H1 (cell line): ENCODE measurements at regions not wholly inside any gene's neighbourhood (a gene's known extent, or its start where the extent isn't known, plus 50 kb on each side); places are given as distances from the start of the nearest gene placed in this dataset.

Experiments
- CTCF ChIA-PET: fragments of 300-600 bp; sonication (Branson Sonifier 250); formaldehyde crosslinking; loops from one replicate; lab custom pipeline; 2021; ENCODE audit not compliant: partially characterized antibody; lab: Charles Lee
- POLR2A ChIA-PET: fragments of 300-600 bp; sonication (Branson Sonifier 250); formaldehyde crosslinking; loops from one replicate; lab custom pipeline; 2021; ENCODE audit warnings: inconsistent platforms; ENCODE audit not compliant: partially characterized antibody; lab: Charles Lee
- DNase-seq, 2 experiments: peaks; one replicate each; pipeline versions ENCODE4 v3.0.0 to v3.0.0-alpha.2; 2010 to 2022; ENCODE audit warnings: low spot score in 2 of 2, low read depth in 1 of 2, mixed read lengths in 1 of 2
- FAIRE-seq: peaks from 2 replicates; lab custom pipeline; 2011; peaks lifted over from hg19 to GRCh38; lab: Jason Lieb, UNC
- H2AFZ ChIP-seq: 2 replicates; pipeline ENCODE4 v1.8.1; 2012; ENCODE audit warnings: low read length, inconsistent platforms
- H2AK5ac ChIP-seq: 2 replicates; pipeline ENCODE4 v1.6.1; 2013; ENCODE audit warnings: low read depth, low read length
- H2BK120ac ChIP-seq: replicated peaks from 2 replicates; pipeline ENCODE3; 2013; ENCODE audit warnings: low read depth, low read length, inconsistent platforms
- H2BK12ac ChIP-seq: 2 replicates; pipeline ENCODE4 v1.6.1; 2013; ENCODE audit warnings: low read depth, low read length
- H2BK15ac ChIP-seq: 2 replicates; pipeline ENCODE4 v1.6.1; 2013; ENCODE audit warnings: low read length
- H2BK20ac ChIP-seq: 2 replicates; pipeline ENCODE4 v1.6.1; 2013; ENCODE audit warnings: low read length
- H2BK5ac ChIP-seq: 2 replicates; pipeline ENCODE4 v1.6.1; 2013; ENCODE audit warnings: low read depth, low read length
- H3K14ac ChIP-seq: 2 replicates; pipeline ENCODE4 v1.6.1; 2013; ENCODE audit warnings: inconsistent platforms; ENCODE audit not compliant: insufficient read length
- H3K18ac ChIP-seq: 2 replicates; pipeline ENCODE4 v1.6.1; 2013; ENCODE audit warnings: low read length; ENCODE audit errors: extremely low read depth
- H3K23ac ChIP-seq: 2 replicates; pipeline ENCODE4 v1.6.1; 2013; ENCODE audit warnings: inconsistent platforms; ENCODE audit not compliant: insufficient read length
- H3K23me2 ChIP-seq: 2 replicates; pipeline ENCODE4 v1.6.1; 2013; ENCODE audit warnings: low read depth, low read length
- H3K27ac ChIP-seq: 2 replicates; pipeline ENCODE4 v1.6.1; 2011; ENCODE audit warnings: low read depth, low read length, inconsistent platforms
- H3K27me3 ChIP-seq, 4 experiments: replicated peaks in 1 of 4; 1 replicate in 1 of 4; 2 replicates in 3 of 4; pipeline versions ENCODE4 v1.6.1 to v1.8.1; 2011 to 2013; ENCODE audit warnings: low read length in 3 of 4, mild to moderate bottlenecking in 3 of 4, inconsistent platforms in 2 of 4, mixed read lengths in 2 of 4, moderate library complexity in 1 of 4; ENCODE audit not compliant: control insufficient read depth in 3 of 4, insufficient read depth in 3 of 4; ENCODE audit errors: extremely low read depth in 1 of 4
- H3K36me3 ChIP-seq, 4 experiments: 2 replicates each; pipeline versions ENCODE4 v1.6.1 to v1.8.1; 2011 to 2013; ENCODE audit warnings: mild to moderate bottlenecking in 4 of 4, low read length in 3 of 4, moderate library complexity in 2 of 4, control low read depth in 1 of 4, inconsistent platforms in 1 of 4; ENCODE audit not compliant: insufficient read depth in 4 of 4, control insufficient read depth in 2 of 4
- H3K4ac ChIP-seq: replicated peaks from 2 replicates; pipeline ENCODE3; 2013; ENCODE audit warnings: low read length, low read depth, mixed read lengths, inconsistent platforms; ENCODE audit not compliant: insufficient read length
- H3K4me1 ChIP-seq, 4 experiments: replicated peaks in 1 of 4; 1 replicate in 1 of 4; 2 replicates in 3 of 4; pipeline versions ENCODE4 v1.6.1 to v1.8.1; 2011 to 2013; ENCODE audit warnings: low read length in 3 of 4, inconsistent platforms in 2 of 4, mixed read lengths in 1 of 4; ENCODE audit not compliant: insufficient read depth in 4 of 4, control insufficient read depth in 3 of 4
- H3K4me2 ChIP-seq, 2 experiments: 2 replicates each; pipeline versions ENCODE4 v1.6.1 to v1.8.1; 2011 to 2013; ENCODE audit warnings: low read depth in 2 of 2, low read length in 2 of 2, control low read depth in 1 of 2, inconsistent platforms in 1 of 2, mild to moderate bottlenecking in 1 of 2; ENCODE audit not compliant: insufficient read depth in 1 of 2
- H3K4me3 ChIP-seq, 4 experiments: fragments of 200-600, 300-600 bp in 1 of 4; sonication (generic), shearing (Covaris generic), sonication (Bioruptor Twin) in 1 of 4; 2 replicates each; pipeline versions ENCODE4 v1.5.1 to v1.8.1; 2011 to 2016; ENCODE audit warnings: low read length in 4 of 4, low read depth in 3 of 4, control low read depth in 2 of 4, inconsistent platforms in 2 of 4, mild to moderate bottlenecking in 2 of 4, mixed read lengths in 1 of 4, moderate library complexity in 1 of 4; ENCODE audit not compliant: insufficient read depth in 2 of 4; ENCODE audit errors: extremely low read depth in 1 of 4
- H3K56ac ChIP-seq: replicated peaks from 2 replicates; pipeline ENCODE3; 2013; ENCODE audit warnings: low read depth, mild to moderate bottlenecking, mixed read lengths, low read length, inconsistent platforms; ENCODE audit not compliant: insufficient read length
- H3K79me1 ChIP-seq: 2 replicates; pipeline ENCODE4 v1.6.1; 2013; ENCODE audit warnings: low read depth, low read length, control low read depth
- H3K79me2 ChIP-seq, 2 experiments: 2 replicates each; pipeline versions ENCODE4 v1.6.1 to v1.8.1; 2012 to 2013; ENCODE audit warnings: low read length in 2 of 2, mild to moderate bottlenecking in 2 of 2, inconsistent platforms in 1 of 2; ENCODE audit not compliant: insufficient read depth in 2 of 2, control insufficient read depth in 1 of 2
- H3K9ac ChIP-seq, 4 experiments: replicated peaks in 1 of 4; 1 replicate in 1 of 4; 2 replicates in 3 of 4; pipeline versions ENCODE4 v1.6.1 to v1.8.1; 2011 to 2013; ENCODE audit warnings: low read depth in 3 of 4, low read length in 3 of 4, control low read depth in 2 of 4, mild to moderate bottlenecking in 2 of 4, moderate library complexity in 2 of 4, inconsistent platforms in 1 of 4; ENCODE audit errors: extremely low read depth in 1 of 4
- H3K9me3 ChIP-seq, 2 experiments: 2 replicates each; pipeline versions ENCODE4 v1.6.1 to v1.8.1; 2012 to 2013; ENCODE audit warnings: mild to moderate bottlenecking in 2 of 2, moderate library complexity in 2 of 2, control low read depth in 1 of 2, inconsistent platforms in 1 of 2, low read depth in 1 of 2, low read length in 1 of 2, mixed read lengths in 1 of 2; ENCODE audit not compliant: insufficient read depth in 2 of 2
- H4K20me1 ChIP-seq, 2 experiments: replicated peaks in 1 of 2; 2 replicates each; pipeline versions ENCODE3 to v1.8.1; 2011 to 2013; ENCODE audit warnings: inconsistent platforms in 2 of 2, low read length in 2 of 2, mild to moderate bottlenecking in 1 of 2; ENCODE audit not compliant: insufficient read depth in 2 of 2, control insufficient read depth in 1 of 2
- H4K5ac ChIP-seq: 2 replicates; pipeline ENCODE4 v1.6.1; 2013; ENCODE audit warnings: low read length, low read depth, mixed read lengths, inconsistent platforms; ENCODE audit not compliant: insufficient read length
- H4K8ac ChIP-seq: 2 replicates; pipeline ENCODE4 v1.8.0; 2013; ENCODE audit warnings: mild to moderate bottlenecking, moderate library complexity, low read length, inconsistent platforms; ENCODE audit not compliant: insufficient read depth; ENCODE audit errors: extremely low read depth
- H4K91ac ChIP-seq: replicated peaks from 2 replicates; pipeline ENCODE3; 2013; ENCODE audit warnings: low read length, mixed read lengths, inconsistent platforms; ENCODE audit not compliant: insufficient read length
- CBX8 ChIP-seq: fragments of 300-800, 300-1000 bp; sonication (generic); IDR thresholded peaks from 2 replicates; pipeline ENCODE4 v1.7.1; 2016; ENCODE audit warnings: low read depth, low read length, borderline replicate concordance
- CREB1 ChIP-seq: IDR thresholded peaks from 2 replicates; pipeline ENCODE4 v1.6.1; 2012; ENCODE audit warnings: inconsistent platforms
- CTBP2 ChIP-seq: IDR thresholded peaks from 2 replicates; pipeline ENCODE4 v1.7.0; 2011; ENCODE audit warnings: borderline replicate concordance, mild to moderate bottlenecking, moderate library complexity, mixed read lengths, low read length; ENCODE audit not compliant: insufficient read depth, insufficient read length
- EZH2 ChIP-seq: fragments of 200-600 bp; sonication (generic); IDR thresholded peaks from 2 replicates; pipeline ENCODE4 v1.7.1; 2012; ENCODE audit warnings: low read depth, mild to moderate bottlenecking, moderate library complexity, low read length, inconsistent platforms; ENCODE audit not compliant: severe bottlenecking
- NANOG ChIP-seq: IDR thresholded peaks from 2 replicates; pipeline ENCODE4 v1.6.1; 2011; ENCODE audit warnings: low read length, low read depth, mild to moderate bottlenecking, inconsistent platforms; ENCODE audit not compliant: insufficient read depth, poor library complexity, severe bottlenecking
- SIRT6 ChIP-seq: IDR thresholded peaks from one replicate; pipeline ENCODE4 v1.7.1; 2012; ENCODE audit warnings: low read length, inconsistent platforms
- SP4 ChIP-seq: IDR thresholded peaks from 2 replicates; pipeline ENCODE4 v1.6.1; 2012; ENCODE audit warnings: low read length, inconsistent platforms
- TAF1 ChIP-seq: IDR thresholded peaks from 2 replicates; pipeline ENCODE4 v1.6.1; 2011; ENCODE audit warnings: mild to moderate bottlenecking, low read depth, low read length

DNA sequence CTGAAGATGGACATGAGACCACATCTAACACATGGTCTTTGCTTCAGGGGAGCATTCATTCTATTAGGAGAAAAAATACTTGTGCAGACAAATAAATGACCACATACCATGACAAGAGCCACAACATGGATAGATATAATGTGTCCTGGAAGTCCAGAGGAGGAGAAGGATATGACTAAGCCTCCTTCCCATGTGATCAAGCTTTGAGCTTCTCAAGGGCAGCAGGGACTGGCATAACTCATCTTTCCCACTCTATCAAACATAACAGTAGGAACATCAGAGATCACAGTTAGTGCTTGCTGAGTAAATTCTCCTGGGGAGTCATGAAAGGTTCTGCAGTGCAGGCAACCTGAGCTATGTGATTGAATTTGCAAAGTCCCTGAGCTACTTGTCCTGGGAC, 86.0 kb upstream of the LPP start:
- Histone ChIP-seq H4K8ac (no peak overlapping the region), H2BK20ac (no peak overlapping the region), H3K79me1 (no peaks in the 10 kb centered on the region), H4K5ac (no peak overlapping the region), H3K4me3 (no peak overlapping the region), H3K14ac (no peak overlapping the region), H3K18ac (no peak overlapping the region), H2BK12ac (no peak overlapping the region), H3K27ac (no peak overlapping the region), H4K20me1 (no peaks in the 10 kb centered on the region), H3K56ac (no peak overlapping the region), H2BK15ac (no peak overlapping the region), H2AFZ (no peak overlapping the region), H3K36me3 (no peaks in the 10 kb centered on the region), H3K79me2 (no peaks in the 10 kb centered on the region), H2AK5ac (no peak overlapping the region), H3K9ac (no peak overlapping the region), H3K27me3 (no peaks in the 10 kb centered on the region), H3K4ac (no peak overlapping the region), H4K91ac (no peak overlapping the region), H3K23ac (no peak overlapping the region), H3K4me2 (no peak overlapping the region), H2BK5ac (no peak overlapping the region), H3K9me3 (no peaks in the 10 kb centered on the region), H3K23me2 (no peaks in the 10 kb centered on the region), H2BK120ac (no peak overlapping the region), H3K4me1 (no peaks in the 10 kb centered on the region)
- ChIA-PET CTCF (interaction anchor here (0.8 kb wide), 1 partner anchor 15 kb away, joined by 3 read pairs; no protein-coding TSS in a partner anchor), POLR2A (interaction anchor here (0.7 kb wide), 1 partner anchor 242 kb away, joined by 3 read pairs; no protein-coding TSS in a partner anchor)
- TF ChIP-seq EZH2, result no peak
- no peak for TF ChIP-seq NANOG
- no peak for TF ChIP-seq TAF1
- no peak for TF ChIP-seq CREB1
- no peak for TF ChIP-seq CTBP2
- no peak for TF ChIP-seq CBX8
- no peak for TF ChIP-seq SIRT6
- TF ChIP-seq SP4, result no peak
- DNase-seq (no peak), FAIRE-seq (no peak)
